ENCODE measurements at regions not wholly inside any gene's neighbourhood (a gene's known extent, or its start where the extent isn't known, plus 50 kb on each side); places are given as distances from the start of the nearest gene placed in this dataset.
A peak's percentile ranks its signal among the peaks of the same experiment; 100 is the strongest.

DNA sequence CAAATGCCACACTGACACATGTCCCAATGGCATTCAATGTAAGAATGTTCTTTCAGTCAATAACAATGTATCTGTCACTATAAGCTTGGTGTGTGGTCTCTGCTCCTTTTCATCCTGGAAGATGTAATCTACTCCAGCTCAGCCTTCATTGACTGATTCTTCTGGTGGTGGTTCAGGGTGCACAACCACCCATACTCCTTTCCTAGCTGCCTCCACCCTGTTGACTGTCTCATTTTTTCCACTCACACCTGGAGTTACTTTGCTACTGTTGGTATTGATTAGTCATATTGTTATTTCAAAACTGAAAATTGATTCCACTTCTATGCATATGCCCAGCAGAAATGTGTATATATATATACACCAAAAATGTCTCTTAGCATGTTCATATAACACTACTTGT is 140.5 kb downstream of the ASB9 start:
- DNase-seq: no peak
- ATAC-seq: no peak
- intact Hi-C loops (cut with DNase I, micrococcal nuclease): no loop called here

DNA sequence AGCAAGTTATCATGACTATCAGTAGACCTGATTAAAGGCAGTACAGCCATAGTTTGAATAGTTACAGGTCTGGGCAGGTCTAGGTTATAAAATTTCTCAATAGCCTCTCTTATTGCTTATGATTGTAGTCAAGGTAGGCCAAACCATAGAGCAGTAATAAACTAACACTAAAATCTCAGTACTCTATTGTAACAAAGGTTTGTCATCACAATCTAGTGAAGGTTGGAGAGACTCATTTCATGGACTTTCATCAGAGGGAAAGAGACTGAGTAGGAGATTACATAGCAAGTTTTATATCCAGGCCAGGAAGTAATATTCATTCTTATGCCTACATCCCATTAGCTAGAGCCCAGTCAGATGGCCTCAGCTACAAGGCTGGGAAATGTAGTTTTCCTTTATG is 141.0 kb downstream of the ASB9 start:
- DNase-seq (no peak), ATAC-seq (peak; percentile 94)
- intact Hi-C loops (cut with DNase I, micrococcal nuclease): no loop called here

DNA sequence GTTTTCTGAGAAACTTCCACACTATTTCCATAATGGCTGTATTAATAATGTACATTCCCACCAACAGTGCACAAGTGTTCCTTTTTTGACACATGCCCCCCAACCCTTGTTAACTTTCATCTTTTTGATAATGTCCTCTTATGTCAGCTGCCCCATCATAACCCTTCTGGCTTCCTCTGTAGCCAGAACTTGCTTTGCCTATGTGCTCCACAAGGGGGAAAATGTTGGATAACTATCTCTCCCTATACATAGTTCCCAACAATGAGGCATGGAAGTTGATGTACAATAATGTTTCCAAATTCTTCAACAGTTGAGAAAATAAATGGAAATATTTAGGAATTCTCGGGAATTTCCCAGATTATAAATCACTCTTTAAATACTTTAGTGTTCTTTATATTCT is 142.9 kb downstream of the ASB9 start:
- intact Hi-C loops (cut with DNase I, micrococcal nuclease): no loop called here
- DNase-seq (no peak), ATAC-seq (no peak)

DNA sequence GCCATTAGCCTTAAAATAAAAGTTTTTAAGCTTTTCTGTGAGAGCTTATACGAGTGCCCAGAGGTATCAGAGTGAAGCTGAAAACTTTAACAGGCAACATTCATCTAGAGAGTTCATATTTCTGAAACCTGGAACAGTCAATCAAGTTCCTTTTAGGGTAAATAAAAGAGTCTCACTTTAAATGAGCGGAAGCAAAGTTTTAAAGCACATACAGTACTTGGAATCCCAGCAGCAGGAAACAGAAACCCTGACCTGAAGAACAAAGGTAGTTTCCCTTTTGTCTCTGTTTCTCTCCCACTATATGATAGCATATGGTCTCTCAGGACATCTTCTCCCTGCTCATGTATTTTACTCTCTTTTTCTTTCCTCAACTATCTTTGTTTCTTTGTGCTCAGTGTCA is 153.0 kb downstream of the ASB9 start:
- ATAC-seq: peak; percentile 64
- intact Hi-C loops (cut with DNase I, micrococcal nuclease): no loop called here
- DNase-seq: no peak

DNA sequence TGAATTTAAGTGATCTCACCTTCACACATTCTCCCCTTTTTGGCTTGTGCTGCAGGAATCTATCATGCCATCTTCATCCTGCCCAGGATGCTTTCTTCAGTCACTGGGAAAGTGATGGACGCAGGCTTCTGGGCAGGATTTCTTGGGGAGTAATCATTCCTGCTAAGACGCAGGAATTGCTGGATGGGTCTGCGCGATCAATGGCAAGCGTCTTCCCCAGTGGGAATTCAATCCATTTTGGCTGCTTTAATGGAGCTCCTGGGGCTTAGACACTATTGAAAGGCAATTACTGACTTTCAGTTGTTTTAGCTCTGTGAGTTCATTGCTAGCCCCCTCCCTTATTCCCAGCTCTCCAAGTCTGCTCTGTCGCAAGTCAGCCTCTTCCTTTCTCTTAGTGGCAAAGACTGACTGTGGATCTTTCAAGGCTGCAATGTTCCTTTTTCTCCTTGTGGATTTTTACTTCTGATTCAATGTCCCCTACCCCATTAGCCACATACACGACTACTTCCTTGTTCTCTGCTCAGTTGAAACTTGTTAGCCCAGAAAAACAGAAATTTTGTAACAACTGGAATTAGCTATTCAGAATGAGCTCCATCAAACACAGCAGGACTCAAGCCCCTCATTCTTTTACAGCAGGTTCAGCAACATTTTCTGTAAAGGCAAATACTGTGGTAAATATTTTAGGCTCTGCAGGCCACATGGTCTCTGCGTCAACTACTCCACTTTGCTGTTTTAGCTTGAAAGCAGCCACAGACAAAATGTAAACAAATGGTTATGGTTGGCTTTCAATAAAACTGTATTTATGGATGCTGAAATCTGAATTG is 154.9 kb downstream of the ASB9 start:
- ATAC-seq (no peak), DNase-seq (no peak)
- intact Hi-C loops (cut with DNase I, micrococcal nuclease): no loop called here

DNA sequence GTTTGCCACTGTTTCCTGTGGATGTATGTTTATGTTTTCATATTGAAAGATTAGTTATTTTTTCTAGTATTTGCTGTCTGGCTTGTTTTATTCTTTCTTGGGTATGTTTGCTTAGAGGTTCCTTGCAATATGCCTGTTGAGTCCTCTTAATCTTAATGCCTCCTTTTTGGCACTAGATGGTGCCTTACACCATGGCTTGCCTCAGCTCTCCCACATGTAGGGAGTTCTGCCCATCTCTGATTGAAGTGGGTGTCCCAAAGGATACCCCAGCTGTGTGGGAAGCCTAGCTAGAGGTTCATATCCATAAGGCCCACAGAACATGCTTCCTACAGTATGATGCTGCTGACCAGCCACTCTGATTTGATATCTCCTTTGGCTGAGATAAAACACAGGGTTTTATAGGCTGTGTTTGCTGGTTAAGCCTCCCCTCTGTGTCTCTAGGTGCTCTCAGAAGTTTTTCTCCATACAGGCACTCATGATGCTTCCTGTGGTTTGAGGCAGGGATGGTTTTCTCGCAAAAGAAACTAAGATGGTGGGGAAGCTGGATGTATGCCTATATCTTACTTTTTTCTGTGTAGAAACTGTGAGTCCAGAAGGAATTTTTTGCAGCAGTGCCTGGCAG is 162.4 kb downstream of the ASB9 start:
- intact Hi-C loops (cut with DNase I, micrococcal nuclease): no loop called here
- ATAC-seq: peak; percentile 70
- DNase-seq: no peak

DNA sequence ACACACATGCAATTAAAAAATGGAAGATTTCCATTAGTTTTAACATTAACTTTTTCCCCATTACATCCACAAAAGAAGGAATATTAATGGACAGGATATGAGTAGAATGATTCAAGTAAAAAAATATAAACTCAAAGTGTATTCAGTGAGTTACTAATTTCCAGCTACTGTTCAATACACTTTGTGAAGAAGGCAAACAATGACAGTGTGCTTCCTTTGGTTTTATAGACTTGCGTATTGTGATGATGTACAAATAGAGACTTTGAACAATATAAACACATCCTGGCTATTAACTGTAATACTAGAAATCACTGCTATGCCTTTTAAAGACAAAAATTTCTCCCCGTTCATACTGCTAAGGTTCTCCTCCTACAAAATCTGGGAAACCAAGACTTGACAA is 171.4 kb downstream of the ASB9 start:
- intact Hi-C loops (cut with DNase I, micrococcal nuclease): no loop called here
- no peak for DNase-seq
- peak; percentile 40 for ATAC-seq

DNA sequence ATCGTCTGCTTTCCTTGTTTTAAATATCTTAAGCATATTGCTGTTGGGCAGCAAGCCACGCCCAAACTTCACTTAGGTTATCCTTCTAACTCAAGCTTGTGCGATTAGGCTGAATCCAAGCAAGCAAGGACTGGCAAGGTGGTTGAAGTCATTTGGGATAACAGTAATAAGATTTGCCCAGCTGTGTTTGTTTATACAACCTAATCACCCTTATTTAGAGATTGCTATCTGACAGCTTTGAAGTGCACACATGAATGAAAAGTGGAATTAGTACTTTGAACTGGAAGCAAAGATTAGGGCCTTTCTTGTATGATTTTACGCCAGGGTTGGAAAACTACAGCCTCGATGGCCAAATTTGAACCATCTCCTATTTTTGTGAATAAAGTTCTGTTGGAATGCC is 182.1 kb downstream of the ASB9 start:
- no peak for DNase-seq
- peak; percentile 82 for ATAC-seq

DNA sequence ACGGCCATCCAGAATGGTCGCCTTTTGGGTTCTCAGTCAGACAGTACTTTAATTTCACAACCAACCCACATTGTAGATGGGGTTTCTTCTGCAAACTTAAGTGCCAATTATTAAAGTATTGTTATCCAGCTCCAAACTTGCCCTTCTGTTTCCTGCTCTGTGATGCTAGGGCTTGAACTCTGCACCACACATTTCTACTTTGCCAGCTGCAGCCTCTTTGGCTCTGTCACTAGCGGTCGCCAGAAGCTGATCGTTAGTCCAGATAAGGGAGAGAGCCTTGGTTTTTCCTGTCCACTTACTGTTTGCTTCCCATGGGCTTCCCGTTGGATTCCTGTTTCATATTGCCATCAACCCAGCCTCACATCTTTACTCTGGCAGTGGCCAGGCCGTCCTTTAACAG is 196.6 kb downstream of the ASB9 start:
- no peak for ATAC-seq
- intact Hi-C loops (cut with DNase I, micrococcal nuclease): no loop called here
- DNase-seq: no peak

More for the DNA sequence above, 182.1 kb downstream of the ASB9 start:
- intact Hi-C loops (cut with DNase I, micrococcal nuclease): no loop called here

DNA sequence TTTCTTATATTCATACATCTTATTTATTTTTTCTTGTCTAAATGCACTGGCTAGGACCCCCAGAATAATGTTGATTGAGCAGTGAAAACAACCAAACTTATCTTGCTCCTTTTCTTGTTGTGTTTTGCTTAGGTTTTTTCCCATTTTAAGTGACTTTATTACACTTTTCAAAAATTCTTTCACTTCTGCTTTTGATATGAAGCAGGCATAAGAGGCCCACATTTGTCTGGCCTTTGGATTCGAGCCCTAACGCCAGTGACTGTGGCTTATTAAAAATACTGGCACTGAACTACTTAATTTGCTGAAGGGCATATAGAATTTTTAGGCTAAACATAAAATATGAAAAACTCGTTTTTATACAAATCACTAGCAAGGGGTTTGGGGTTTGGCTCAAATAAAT is 197.0 kb downstream of the ASB9 start:
- intact Hi-C loops (cut with DNase I, micrococcal nuclease): no loop called here
- ATAC-seq (no peak), DNase-seq (no peak)

DNA sequence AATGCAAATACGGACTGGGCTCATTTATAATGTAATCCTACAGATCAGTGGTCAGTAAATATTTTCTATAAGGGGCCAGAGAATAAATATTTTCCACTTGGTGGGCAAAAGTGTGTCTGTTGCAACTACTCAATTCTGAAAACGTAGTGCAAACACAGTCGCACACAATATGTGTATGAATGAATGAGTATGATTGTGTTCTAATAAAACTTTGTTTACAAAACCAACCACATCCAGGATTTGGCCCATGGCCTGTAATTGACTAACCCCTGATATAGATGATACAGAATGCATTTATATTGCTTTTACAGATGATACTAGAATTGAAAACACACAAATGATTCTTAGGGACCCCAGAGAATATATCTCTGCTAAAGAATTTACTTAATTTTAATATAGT is 197.6 kb downstream of the ASB9 start:
- no peak for ATAC-seq
- intact Hi-C loops (cut with DNase I, micrococcal nuclease): no loop called here
- no peak for DNase-seq

DNA sequence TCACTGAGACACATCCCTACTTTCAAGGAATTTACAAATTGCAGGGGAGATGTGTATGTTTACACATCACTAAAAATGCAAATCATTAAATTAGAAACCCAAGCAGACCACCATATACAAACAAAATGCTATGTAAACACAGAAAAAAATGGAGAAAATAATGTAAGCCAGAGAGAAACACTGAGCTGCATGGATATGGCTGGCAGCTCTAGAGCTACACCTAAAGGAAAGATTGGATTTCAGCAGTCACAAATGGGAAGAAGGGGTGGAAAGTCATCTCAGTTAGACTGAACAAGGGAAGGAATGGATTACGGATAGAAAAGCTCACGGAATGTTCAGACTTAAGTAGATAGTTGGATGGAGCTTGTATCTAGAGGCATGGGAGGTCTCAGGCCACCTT is 186.3 kb downstream of the MOSPD2 start:
- intact Hi-C loops (cut with DNase I, micrococcal nuclease): no loop called here
- DNase-seq: no peak
- no peak for ATAC-seq

DNA sequence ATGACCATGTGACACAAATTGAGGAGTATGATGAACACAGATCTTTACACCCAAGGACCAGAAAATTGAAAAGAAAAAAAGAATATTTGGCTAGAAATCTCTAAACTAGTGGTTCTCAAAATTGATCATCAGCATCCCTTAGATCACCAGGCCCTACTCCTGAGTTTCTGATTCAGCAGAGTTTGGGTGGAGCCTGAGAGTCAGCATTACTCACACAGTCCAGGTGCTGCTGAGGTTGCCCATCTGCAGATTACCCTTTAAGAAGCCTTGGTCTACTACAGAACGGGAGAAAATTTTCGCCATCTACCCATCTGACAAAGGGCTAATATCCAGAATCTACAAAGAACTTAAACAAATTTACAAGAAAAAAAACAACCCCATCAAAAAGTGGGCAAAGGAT is 182.8 kb downstream of the MOSPD2 start:
- intact Hi-C loops (cut with DNase I, micrococcal nuclease): no loop called here
- DNase-seq (no peak), ATAC-seq (no peak)

DNA sequence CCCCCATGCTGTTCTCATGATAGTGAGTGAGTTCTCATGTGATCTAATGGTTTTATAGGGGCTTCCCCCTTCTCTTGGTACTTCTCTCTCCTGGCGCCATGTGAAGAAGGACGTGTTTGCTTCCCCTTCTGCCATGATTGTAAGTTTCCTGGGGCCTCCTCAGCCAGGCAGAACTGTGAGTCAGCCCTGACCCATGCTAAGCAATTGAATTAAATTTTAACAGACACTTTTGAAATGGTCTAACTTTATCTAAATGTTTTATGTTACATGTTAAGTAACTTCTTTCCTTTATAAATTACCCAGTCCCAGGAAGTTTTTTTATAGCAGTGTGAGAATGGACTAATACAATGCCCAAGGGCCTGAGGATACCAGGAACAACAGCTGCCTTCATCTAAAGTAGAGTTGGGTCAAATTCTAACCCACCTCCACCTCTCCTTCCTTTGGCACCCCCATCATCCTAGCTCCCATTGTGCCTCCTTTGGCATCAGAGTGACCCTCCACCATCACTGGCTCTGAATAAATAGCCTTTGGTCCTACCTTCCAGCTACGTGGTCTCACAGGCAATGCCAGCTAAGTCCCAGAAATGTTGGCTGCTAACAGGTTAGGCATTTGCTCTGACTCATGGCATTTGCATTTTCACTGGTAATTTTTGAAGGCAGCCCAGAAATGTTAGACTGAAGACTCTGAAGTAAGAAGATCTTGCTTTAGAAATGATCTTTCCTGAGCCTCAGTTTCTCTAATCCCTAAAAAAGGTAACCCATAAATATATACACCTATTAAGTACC is 182.1 kb downstream of the MOSPD2 start:
- DNase-seq: no peak
- intact Hi-C loops (cut with DNase I, micrococcal nuclease): no loop called here
- no peak for ATAC-seq

DNA sequence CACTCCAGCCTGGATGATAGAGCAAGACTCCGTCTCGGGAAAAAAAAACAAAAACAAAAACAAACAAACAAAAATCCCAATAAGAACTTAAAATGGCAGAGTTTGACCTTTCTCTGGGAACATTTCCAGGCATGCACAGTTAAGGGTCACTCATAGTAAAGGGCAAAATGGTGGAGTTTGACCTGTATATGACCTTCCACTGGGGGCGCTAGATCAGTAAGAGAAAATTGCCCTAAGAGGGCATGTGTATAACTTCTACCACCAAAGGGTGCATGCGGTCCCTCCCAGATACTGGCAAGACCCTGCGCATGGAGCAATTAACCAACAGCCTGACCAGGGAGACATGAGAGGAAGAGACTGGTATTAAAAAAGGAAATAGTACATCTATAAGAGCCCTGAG is 177.2 kb downstream of the MOSPD2 start:
- ATAC-seq: no peak
- DNase-seq: no peak
- intact Hi-C loops (cut with DNase I, micrococcal nuclease): no loop called here

DNA sequence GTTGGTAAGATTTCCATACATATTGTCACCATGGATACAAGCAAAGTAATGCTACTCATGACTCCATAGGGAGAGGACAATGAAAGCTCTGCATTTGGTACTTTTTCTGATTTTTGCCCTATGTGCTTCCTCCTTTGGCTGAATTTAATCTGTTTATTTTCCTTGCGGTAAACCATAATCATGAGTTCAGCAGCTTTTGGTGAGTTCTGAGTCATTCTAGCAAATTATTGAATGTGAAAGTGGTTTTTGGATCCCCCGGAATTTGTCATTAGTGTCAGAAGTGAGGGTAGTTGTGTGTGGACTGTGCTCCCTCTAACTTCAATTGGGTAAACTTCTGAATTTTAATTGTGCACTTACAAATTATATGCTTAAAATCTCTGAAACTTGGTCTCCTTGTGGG is 170.3 kb downstream of the MOSPD2 start:
- intact Hi-C loops (cut with DNase I, micrococcal nuclease): no loop called here
- DNase-seq (no peak), ATAC-seq (no peak)

DNA sequence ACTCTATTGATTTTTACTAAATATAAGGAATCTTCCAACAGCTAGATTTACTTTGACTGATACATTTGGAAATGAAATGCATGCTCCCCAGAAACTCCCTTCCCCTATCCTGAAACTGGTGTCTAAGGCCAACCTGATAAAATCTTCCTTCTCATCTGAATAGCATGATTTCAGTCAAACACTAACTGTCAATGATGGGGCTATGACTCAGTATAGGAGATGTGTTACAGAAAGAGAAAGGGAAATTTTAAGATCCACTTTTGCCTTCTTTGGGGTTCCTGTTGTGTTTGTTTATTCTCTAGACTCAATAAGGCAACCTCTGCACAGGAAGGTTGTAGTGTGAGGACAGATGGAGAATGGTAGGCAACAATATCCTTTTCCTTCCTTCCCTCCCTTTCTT is 160.7 kb downstream of the MOSPD2 start:
- no peak for ATAC-seq
- DNase-seq: no peak
- intact Hi-C loops (cut with DNase I, micrococcal nuclease): no loop called here

DNA sequence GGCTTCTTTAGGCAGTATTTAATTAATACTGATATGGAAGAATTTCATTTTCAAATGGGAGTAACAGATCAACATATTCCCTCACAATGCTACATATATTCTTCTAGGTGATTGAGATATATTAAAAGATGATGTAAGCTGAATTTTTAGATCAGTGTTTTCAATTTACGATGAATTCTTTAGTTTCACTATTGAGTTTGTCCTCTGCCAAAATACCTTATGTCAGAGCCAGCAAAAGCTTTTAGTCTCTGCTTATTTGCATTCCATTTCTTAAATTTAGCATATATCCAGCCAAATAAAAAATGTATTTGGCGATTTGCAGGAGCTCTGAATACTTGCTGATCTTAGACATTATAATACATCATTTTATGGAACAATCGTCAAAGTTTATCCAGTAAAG is 144.3 kb downstream of the MOSPD2 start:
- ATAC-seq: no peak
- no peak for DNase-seq
- intact Hi-C loops (cut with DNase I, micrococcal nuclease): no loop called here

DNA sequence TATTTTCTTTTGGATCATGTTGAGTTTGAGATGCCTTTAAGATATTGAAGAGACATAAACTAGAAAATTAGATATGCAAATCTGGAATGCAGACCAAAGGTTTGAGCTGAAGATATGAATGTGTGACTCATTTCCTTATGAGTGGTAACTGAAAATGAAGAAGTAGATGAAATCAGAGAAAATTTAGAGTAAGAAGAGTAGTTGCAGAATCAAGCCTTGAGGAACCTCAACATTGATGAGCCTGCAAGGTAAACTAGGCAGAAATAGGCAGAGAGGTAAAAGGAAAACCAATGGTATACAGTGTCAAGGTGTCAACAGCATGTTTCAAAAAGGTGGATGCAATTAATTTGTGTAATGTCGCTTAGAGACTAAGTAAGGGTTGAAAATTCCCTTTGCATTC is 142.8 kb downstream of the MOSPD2 start:
- ATAC-seq: no peak
- intact Hi-C loops (cut with DNase I, micrococcal nuclease): no loop called here
- no peak for DNase-seq

DNA sequence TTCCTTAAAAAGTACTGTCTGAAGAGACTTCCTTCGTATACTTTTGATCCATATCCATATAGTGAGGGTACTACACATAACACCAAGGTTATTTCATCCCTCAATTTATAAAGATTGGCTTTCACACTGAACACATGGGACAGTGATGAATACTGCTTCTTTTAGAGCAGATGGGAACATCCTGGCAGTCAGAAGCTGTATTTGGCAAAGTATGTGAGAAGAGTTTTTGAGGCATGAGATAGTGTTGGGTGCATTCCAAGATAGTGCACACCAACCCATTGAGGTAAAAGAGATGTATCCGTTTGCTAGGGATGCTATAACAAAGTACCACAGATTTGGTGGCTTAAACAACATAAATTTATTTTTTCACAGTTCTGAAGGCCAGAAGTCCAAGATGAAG is 141.1 kb downstream of the MOSPD2 start:
- no peak for ATAC-seq
- intact Hi-C loops (cut with DNase I, micrococcal nuclease): no loop called here
- DNase-seq: no peak
